ENCODE measurements at regions not wholly inside any gene's neighbourhood (a gene's known extent, or its start where the extent isn't known, plus 50 kb on each side); places are given as distances from the start of the nearest gene placed in this dataset.

DNA sequence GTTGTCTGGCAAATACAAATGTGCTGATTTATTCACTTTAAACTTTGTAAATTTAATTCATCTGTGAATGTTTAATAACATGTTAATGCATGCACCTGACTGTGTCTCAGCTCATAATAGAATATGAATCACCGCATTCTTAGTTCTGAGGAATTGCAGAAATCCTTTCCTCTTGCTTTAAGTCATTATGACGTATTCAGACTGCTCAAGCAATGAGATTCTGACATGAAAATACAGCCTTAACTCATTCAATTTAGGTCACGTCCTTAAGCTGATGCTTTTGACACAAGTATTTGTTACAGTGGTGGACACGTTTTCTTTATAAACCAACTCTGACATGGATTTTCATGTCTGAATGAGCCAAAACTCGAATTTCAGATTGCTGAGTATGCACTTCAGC, 541.0 kb upstream of the KLF12 start:
- TF ChIP-seq, protein P1, sequence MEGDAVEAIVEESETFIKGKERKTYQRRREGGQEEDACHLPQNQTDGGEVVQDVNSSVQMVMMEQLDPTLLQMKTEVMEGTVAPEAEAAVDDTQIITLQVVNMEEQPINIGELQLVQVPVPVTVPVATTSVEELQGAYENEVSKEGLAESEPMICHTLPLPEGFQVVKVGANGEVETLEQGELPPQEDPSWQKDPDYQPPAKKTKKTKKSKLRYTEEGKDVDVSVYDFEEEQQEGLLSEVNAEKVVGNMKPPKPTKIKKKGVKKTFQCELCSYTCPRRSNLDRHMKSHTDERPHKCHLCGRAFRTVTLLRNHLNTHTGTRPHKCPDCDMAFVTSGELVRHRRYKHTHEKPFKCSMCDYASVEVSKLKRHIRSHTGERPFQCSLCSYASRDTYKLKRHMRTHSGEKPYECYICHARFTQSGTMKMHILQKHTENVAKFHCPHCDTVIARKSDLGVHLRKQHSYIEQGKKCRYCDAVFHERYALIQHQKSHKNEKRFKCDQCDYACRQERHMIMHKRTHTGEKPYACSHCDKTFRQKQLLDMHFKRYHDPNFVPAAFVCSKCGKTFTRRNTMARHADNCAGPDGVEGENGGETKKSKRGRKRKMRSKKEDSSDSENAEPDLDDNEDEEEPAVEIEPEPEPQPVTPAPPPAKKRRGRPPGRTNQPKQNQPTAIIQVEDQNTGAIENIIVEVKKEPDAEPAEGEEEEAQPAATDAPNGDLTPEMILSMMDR (IDR thresholded peaks at IDR 0.05; ENCODE audit: low read length) = no peak
- no peak for TF ChIP-seq EZH2 (IDR thresholded peaks at IDR 0.05; ENCODE audit: borderline replicate concordance, low read length)

Measured in OCI-LY1 (cell line).